ENCODE measurements at regions not wholly inside any gene's neighbourhood (a gene's known extent, or its start where the extent isn't known, plus 50 kb on each side); places are given as distances from the start of the nearest gene placed in this dataset.
A peak's percentile ranks its signal among the peaks of the same experiment; 100 is the strongest.

DNA sequence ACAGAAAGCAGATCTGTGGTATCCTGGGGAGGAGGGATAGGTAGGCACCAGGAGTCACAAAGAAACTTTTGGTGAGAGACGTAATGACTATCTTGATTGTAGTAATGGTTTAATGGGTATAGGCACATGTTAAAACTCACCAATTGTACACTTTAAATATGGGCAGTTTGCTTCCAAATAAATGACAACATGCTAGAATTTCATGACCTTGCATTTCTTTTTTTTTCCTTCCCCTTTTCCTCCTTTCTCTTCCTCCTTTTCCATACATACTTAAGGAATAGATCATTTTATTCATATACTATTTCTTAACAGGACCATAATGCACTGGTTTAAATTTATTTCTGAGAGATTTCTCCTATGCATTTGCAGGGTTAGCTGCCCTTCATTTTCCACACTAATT, 341.8 kb downstream of the TMEM182 start:
- ATAC-seq = no peak

- no peak for ATAC-seq
Measured at GRCh38 chr2:103119352-103119751, 357.5 kb downstream of the TMEM182 start.

DNA sequence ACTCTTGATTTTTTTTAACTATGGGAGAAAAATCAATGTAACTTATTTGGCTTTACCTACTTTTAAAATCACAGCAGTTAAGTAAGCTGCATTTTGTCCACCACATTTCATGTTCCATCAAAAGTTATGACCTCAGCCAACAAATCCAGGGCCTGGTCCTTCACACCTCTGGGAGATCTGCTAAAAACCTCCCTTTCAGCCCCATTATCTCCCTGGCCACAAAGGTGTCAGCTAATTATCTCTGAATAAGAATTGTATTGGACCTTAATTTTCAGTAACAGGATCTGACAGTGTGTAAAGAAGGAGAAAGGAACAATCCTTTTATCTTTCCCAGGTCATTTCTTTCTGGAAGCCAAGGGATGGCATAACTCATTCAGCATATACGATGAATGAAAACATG, 359.3 kb downstream of the TMEM182 start:
- ATAC-seq = no peak

- no peak for ATAC-seq
Measured at GRCh38 chr2:103123516-103123915, 361.7 kb downstream of the TMEM182 start.

DNA sequence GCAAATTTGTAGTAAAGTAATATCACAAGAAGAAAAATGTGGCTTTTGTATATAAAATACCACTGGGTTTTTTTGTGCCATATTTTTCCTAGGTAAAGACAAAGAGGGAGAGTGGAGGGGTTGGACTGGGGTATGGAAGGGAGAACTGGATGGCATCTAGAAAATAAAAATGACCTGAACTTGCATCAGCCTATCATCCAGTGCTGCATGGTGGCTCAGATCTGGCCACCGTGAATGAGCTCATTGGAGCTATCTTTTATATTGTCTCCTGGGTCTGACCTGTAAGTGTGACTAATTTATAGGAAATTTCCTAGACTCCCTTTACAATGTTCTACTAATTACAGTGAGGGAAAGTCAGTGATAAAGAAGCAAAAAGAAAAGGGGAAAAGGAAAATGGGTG, 369.0 kb downstream of the TMEM182 start:
- no peak for ATAC-seq

GRCh38 chr2:103132536-103133217, 370.8 kb downstream of the TMEM182 start:
- ATAC-seq = no peak

DNA sequence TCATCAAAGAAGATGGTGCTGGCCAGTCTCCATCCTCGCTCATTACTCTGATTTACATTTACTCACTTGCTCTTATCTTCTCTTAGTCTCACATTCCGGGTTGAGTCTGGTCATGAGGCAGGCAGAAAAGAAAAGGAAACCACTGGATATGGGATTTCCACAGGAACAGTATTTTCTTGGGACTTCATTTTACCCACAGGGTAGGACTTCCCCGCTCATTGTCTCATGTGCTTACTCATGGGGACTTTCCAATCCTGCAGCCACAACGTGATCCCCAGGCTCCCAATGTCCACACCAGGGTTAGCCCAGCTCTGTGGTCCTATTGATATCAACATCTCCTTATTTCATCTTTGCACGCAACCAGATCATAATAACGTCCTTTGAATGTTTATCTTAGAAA, 373.8 kb downstream of the TMEM182 start:
- ATAC-seq = no peak

- ATAC-seq = no peak
Measured at GRCh38 chr2:103138123-103138901, 376.5 kb downstream of the TMEM182 start.

GRCh38 chr2:103139628-103140268, 377.9 kb downstream of the TMEM182 start:
- ATAC-seq = no peak

GRCh38 chr2:103144837-103145236, 383.0 kb downstream of the TMEM182 start:
- ATAC-seq = no peak

- no peak for ATAC-seq
Measured at GRCh38 chr2:103145739-103146138, 383.9 kb downstream of the TMEM182 start.

DNA sequence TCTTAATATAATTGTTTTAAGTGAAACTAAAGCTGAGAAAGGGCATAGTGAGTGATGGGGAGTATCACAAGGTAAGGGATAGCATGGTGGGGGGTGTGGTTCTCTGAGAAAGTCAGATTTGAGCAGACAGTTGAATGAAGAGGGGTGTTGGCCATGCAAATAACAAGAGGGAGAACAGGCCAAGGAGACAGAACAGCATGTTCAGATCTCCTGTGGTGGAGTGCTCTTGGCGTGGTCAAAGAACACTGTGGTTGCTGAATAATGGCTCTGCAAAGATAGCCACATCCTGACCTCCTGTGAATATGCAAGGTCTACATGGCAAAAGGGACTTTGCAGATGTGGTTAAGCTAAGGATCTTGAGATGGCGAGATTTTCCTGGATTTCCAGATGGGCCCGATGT, 389.2 kb downstream of the TMEM182 start:
- no peak for ATAC-seq

- no peak for ATAC-seq
Measured at GRCh38 chr2:103152556-103152955, 390.7 kb downstream of the TMEM182 start.

DNA sequence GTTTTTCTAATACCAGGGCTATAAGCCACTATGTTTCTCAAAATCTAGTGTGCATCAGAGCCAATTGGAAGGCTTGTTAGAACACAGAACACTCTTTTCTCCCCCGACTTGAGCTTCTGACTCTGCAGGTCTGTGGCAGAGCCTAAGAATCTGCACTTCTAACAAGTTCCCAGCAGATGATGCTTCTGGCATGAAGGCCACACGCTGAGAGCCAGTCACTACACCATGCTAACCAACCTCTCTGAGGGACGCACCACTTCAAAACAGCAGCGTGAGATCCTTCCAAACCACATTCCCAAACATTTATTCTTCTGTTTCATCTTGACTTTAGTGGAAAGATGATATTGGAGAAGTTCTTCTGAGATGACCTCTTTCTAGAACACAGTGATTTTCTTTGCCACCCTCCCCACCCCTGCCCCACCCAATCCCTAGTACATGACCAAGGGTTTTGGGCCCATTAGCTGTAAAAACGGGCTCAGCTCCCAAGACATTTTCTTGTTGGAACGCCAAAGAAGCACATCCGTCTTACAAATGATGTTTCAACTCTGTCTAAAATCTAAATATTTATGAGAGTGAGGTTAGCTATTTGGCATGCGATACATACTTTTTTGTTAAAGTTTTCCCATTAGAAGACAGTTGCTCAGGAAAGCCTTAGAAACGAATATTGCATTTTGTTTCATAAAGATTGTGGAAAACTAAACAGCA, 391.9 kb downstream of the TMEM182 start:
- no peak for ATAC-seq

DNA sequence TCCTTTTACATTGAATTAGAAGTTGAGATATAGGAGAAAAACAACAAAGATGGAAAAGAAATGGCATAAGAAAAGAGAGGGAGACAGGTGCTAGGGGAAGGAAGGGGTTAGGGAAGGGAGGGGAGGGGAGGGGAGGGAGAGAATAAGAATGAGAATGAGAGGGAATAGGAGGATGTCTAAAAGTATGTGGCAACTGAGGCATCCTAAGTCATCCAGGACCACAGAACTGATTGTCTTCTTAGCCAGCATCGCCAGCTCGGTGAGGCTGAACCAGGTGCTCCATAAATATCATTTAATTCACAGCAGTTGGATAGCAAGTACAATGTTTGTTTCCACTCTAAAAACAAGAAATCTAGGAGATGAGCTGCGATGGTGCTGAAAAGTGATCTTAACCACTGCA, 393.5 kb downstream of the TMEM182 start:
- ATAC-seq = no peak

- ATAC-seq = no peak
Measured at GRCh38 chr2:103159018-103159417, 397.2 kb downstream of the TMEM182 start.

GRCh38 chr2:103161456-103162289, 399.8 kb downstream of the TMEM182 start:
- ATAC-seq = peak; percentile 65

DNA sequence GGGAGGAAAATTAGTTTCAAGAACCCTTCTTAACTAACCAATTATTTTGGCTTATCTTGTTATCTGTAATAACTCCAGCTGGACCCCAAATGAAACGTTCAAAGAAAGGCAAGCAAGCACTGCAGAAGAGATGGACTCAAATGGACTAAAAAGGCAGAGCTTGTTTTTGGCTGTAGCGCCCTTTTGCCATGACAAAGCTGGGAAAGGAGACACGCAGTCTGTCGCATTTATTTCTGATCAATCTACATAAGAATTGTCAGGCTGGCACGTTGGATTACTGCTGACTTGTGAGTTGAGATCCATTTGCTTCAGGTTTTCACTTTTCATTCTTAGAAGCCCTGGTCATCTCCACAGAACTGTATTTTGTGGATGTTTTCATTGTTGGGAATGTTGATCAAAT, 402.9 kb downstream of the TMEM182 start:
- ATAC-seq = no peak

GRCh38 chr2:103165836-103166235, 404.0 kb downstream of the TMEM182 start:
- ATAC-seq = no peak

GRCh38 chr2:103166456-103167324, 404.9 kb downstream of the TMEM182 start:
- ATAC-seq = no peak

GRCh38 chr2:103167599-103167998, 405.8 kb downstream of the TMEM182 start:
- ATAC-seq = no peak

Measured in esophagus mucosa (tissue), 1 donor.